Gastroesophageal sphincter (tissue), 4 donors: ENCODE measurements at regions not wholly inside any gene's neighbourhood (a gene's known extent, or its start where the extent isn't known, plus 50 kb on each side); places are given as distances from the start of the nearest gene placed in this dataset.
"Not testable (repeated sequence)": the region's sequence is repeated elsewhere in the genome, so short reads cannot be mapped to it uniquely, and the experiment has no call there.

ENCODE experiments used
- ATAC-seq: fragments of 150-250 bp; one replicate; pipeline ENCODE4 v1.9.1; 2016; ENCODE audit warnings: mild to moderate bottlenecking, moderate library complexity
- H3K27ac ChIP-seq, 4 donors: fragments of 200-600 bp; sonication (generic) in 3 of 4; 1 replicate in 3 of 4; 2 replicates in 1 of 4; pipeline ENCODE4 v1.5.1; 2016 to 2019
- H3K27me3 ChIP-seq: fragments of 200-600 bp; sonication (generic); one replicate; pipeline ENCODE4 v1.5.1; 2019
- H3K36me3 ChIP-seq, 2 donors: fragments of 200-600 bp; sonication (generic); one replicate each; pipeline ENCODE4 v1.5.1; 2019; ENCODE audit warnings: control low read depth in 1 of 2
- H3K4me1 ChIP-seq, 3 donors: fragments of 200-600 bp; sonication (generic); 1 replicate in 2 of 3; 2 replicates in 1 of 3; pipeline ENCODE4 v1.5.1; 2016 to 2019; ENCODE audit warnings: control low read depth in 2 of 3
- H3K4me3 ChIP-seq, 2 donors: fragments of 200-600 bp; sonication (generic); one replicate each; pipeline ENCODE4 v1.5.1; 2019; ENCODE audit warnings: mild to moderate bottlenecking in 1 of 2, moderate library complexity in 1 of 2
- H3K9me3 ChIP-seq, 3 donors: fragments of 200-600 bp; sonication (generic); one replicate each; pipeline ENCODE4 v1.5.1; 2017 to 2019; ENCODE audit warnings: control low read depth in 2 of 3
- EP300 ChIP-seq: sonication (generic); formaldehyde crosslinking; IDR thresholded peaks from one replicate; pipeline ENCODE4 v1.6.1; 2017; ENCODE audit warnings: antibody characterized with exemption, mild to moderate bottlenecking
- POLR2A ChIP-seq, 2 donors: fragments of 450-650 bp; IDR thresholded peaks; one replicate each; pipeline ENCODE4 v1.6.1; 2017; ENCODE audit warnings: antibody characterized with exemption in 2 of 2, mild to moderate bottlenecking in 2 of 2, moderate library complexity in 1 of 2
- POLR2AphosphoS5 ChIP-seq: sonication (generic); formaldehyde crosslinking; IDR thresholded peaks from one replicate; pipeline ENCODE4 v1.6.1; 2017; ENCODE audit warnings: antibody characterized with exemption
- WGBS, 2 donors: methylation state at CpG; one replicate each; pipeline ENCODE4 v1.1.5; 2018; ENCODE audit warnings: low coverage in 1 of 2; 5-methylcytosine and 5-hydroxymethylcytosine counted together
- TF ChIP-seq, protein P1 (sequence below), 4 experiments: fragments of 200-600 bp in 2 of 4; fragments of 450-650 bp in 2 of 4; sonication (generic) in 1 of 4; IDR thresholded peaks; one replicate each; pipeline ENCODE4 v1.5.1; 2017 to 2019; ENCODE audit warnings: antibody characterized with exemption in 4 of 4, mild to moderate bottlenecking in 2 of 4, moderate library complexity in 2 of 4

DNA sequence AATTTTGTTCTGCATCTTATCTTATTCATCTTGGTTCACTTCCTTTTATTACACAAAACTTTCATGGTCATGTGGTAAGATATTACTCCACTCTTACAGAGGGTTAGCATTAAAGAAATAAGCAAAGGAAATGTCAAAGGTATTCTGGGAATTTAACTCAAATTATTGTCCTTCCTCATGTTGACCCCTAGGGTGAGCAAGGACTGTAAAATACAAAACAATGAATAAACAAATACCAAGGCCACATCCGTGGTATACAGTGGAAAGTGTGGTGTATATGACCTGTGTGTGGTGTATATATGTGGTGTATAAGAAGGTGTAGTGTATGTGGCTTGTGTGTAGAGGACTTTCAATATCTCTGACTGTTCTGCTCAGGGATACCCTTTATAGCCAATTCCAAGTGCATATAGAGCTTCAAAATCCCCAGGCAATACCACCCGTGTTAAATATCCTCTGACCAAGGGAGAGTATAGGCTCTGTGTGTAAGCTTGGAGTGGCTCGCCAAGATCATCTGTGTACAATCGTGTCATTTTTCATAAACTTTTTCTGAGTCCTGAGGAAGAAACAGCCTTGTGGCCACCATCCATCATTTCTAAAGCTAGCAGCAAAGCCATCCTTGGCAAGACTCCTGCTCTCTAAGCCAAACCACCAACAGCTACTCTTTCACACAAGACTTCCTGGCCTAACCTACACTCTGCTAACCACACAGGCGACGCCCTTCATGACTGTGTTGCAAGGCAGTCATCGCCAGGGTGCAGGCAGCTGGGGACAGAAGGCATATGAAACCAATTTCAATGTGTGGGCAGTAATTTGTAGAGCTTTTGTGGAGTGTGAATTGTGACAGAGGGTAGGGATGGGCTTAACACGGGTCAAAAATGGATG, 548.0 kb downstream of the ETS1 start:
- TF ChIP-seq, protein P1, sequence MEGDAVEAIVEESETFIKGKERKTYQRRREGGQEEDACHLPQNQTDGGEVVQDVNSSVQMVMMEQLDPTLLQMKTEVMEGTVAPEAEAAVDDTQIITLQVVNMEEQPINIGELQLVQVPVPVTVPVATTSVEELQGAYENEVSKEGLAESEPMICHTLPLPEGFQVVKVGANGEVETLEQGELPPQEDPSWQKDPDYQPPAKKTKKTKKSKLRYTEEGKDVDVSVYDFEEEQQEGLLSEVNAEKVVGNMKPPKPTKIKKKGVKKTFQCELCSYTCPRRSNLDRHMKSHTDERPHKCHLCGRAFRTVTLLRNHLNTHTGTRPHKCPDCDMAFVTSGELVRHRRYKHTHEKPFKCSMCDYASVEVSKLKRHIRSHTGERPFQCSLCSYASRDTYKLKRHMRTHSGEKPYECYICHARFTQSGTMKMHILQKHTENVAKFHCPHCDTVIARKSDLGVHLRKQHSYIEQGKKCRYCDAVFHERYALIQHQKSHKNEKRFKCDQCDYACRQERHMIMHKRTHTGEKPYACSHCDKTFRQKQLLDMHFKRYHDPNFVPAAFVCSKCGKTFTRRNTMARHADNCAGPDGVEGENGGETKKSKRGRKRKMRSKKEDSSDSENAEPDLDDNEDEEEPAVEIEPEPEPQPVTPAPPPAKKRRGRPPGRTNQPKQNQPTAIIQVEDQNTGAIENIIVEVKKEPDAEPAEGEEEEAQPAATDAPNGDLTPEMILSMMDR (IDR thresholded peaks at IDR 0.05): no peak
- TF ChIP-seq EP300 (no peak), POLR2A (IDR thresholded peaks at IDR 0.05) (no peak), POLR2AphosphoS5 (no peak)
- Histone ChIP-seq H3K36me3 (no peaks in the 10 kb centered on the region), H3K27me3 (peaks cover 18% of the 10 kb centered on the region), H3K9me3 (no peaks in the 10 kb centered on the region), H3K4me1 (no peaks in the 10 kb centered on the region), H3K27ac (no peak overlapping the region), H3K4me3 (no peak overlapping the region)
- WGBS, 2 donors: 47 to 56% methylated on average over 4 to 8 of the region's 8 CpGs
- peak; percentile 57 for ATAC-seq

DNA sequence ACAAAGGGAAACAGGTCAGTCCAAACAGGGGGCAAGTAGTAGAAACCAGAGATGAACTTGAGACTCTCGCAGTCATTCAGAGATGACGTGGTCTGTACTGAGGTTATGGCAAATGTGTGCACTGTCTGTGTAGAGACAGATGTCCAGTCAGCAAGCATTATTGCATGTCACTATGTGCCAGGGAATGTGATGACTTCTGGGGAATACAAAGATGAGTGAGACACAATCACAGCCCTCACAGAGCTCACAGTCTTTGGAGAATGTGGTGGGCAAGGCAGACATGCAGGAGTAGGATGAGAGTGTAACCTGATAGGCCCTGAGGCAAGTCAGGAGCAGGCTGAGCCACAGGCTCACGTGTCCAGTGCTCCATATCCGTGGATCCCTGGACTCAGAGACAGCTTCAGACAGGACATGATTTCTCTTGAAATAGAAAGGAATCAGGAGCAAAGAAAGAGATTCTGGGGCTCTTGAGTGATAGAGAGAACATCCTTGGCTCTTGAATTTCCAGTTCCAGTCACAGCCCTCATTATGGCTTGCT, 550.7 kb downstream of the ETS1 start:
- no peaks in the 10 kb centered on the region for H3K9me3 ChIP-seq
- H3K4me3 ChIP-seq: no peak overlapping the region
- H3K36me3 ChIP-seq: no peaks in the 10 kb centered on the region
- WGBS, 2 donors: 77 to 81% methylated on average over 2 to 3 of the region's 4 CpGs
- no peak for ATAC-seq
- H3K4me1 ChIP-seq: no peaks in the 10 kb centered on the region
- peaks cover 17% of the 10 kb centered on the region for H3K27me3 ChIP-seq
- TF ChIP-seq, protein P1 (IDR thresholded peaks at IDR 0.05): no peak
- TF ChIP-seq POLR2A (IDR thresholded peaks at IDR 0.05): no peak
- TF ChIP-seq EP300: no peak
- TF ChIP-seq POLR2AphosphoS5: no peak
- no peak overlapping the region for H3K27ac ChIP-seq

DNA sequence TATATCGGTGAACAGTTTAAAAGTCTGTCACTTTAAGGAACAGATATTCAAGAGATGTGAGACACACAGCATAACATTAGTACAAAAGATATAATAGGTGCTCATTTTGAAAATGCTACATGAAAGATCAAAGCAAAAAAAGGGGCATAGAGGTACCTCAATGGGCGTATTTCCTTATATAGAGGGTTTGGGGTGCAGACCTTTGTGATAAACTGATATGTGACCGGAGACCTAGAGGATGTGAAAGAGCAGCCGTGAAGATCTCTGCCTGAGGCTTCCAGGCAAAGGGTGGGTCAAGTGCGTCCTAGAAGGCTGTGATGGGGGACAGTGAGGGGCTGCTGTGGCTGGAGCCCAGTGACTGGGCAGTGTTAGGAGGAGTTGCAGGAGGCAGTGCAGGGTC, 551.4 kb downstream of the ETS1 start:
- no peaks in the 10 kb centered on the region for H3K9me3 ChIP-seq
- no peak for TF ChIP-seq POLR2A (IDR thresholded peaks at IDR 0.05)
- no peak for TF ChIP-seq POLR2AphosphoS5
- TF ChIP-seq, protein P1 (IDR thresholded peaks at IDR 0.05): no peak
- no peak for TF ChIP-seq EP300
- H3K36me3 ChIP-seq: no peaks in the 10 kb centered on the region
- ATAC-seq: no peak
- 75 to 87% methylated on average over 5 of the region's 5 CpGs for WGBS, 2 donors
- H3K4me3 ChIP-seq: no peak overlapping the region
- no peaks in the 10 kb centered on the region for H3K4me1 ChIP-seq
- H3K27ac ChIP-seq: no peak overlapping the region
- H3K27me3 ChIP-seq: peaks cover 19% of the 10 kb centered on the region

DNA sequence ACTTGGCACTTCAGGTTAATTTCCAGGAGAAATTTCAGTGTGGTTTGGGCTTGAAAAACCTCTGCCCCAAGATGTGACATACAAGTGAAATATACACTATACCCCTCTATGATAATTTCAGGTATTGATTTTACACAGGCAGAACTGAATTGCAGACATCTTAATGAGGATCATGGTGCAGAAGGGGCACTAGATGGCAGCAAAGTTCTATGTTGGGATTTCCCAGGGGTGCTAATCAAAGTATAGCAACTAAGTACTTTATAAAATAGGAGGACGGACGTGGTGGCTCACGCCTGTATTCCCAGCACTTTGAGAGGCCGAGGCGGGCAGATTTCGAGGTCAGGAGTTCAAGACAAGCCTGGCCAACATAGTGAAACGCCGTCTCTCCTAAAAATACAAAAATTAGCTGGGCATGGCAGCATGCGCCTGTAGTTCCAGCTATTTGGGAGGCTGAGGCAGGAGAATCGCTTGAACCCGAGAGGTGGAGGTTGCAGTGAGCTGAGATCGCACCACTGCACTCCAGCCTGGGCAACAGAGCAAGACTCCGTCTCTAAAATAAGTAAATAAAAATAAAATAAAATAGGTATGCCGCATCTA, 555.7 kb downstream of the ETS1 start:
- H3K36me3 ChIP-seq, H3K9me3 ChIP-seq, H3K4me3 ChIP-seq, H3K4me1 ChIP-seq, H3K27ac ChIP-seq: not testable (repeated sequence)
- peaks cover 43% of the 10 kb centered on the region for H3K27me3 ChIP-seq
- 36 to 53% methylated on average over 9 to 14 of the region's 14 CpGs for WGBS, 2 donors
- TF ChIP-seq, protein P1 (IDR thresholded peaks at IDR 0.05): peak; percentile 61 to 77 (median 65)
- ATAC-seq: peak; percentile 53
